SK-N-SH treated with all-trans-retinoic acid at 6 μM for 48 hours (cell line): ENCODE measurements at regions not wholly inside any gene's neighbourhood (a gene's known extent, or its start where the extent isn't known, plus 50 kb on each side); places are given as distances from the start of the nearest gene placed in this dataset.

Experiments
- ATAC-seq: fragments of 200-7000 bp; cut with Tn5 transposase; 3 replicates; pipeline ENCODE4 v1.9.1; 2020; ENCODE audit warnings: mild to moderate bottlenecking, moderate library complexity
- ARNTL ChIP-seq: fragments of 450-650 bp; formaldehyde crosslinking; IDR thresholded peaks from 2 replicates; pipeline ENCODE4 v1.5.0; 2020; ENCODE audit warnings: low read depth, mild to moderate bottlenecking, moderate library complexity, borderline replicate concordance
- BACH2 ChIP-seq: fragments of 250-450 bp; sonication (Bioruptor Pico); IDR thresholded peaks from 2 replicates; pipeline ENCODE4 v1.9.0; 2021; ENCODE audit warnings: mild to moderate bottlenecking, borderline replicate concordance
- CSDC2 ChIP-seq: fragments of 250-450 bp; sonication (Bioruptor Pico); IDR thresholded peaks from 2 replicates; pipeline ENCODE4 v1.5.0; 2020; ENCODE audit warnings: mild to moderate bottlenecking, moderate library complexity
- ESRRG ChIP-seq: fragments of 250-450 bp; sonication (Bioruptor Pico); IDR thresholded peaks from 2 replicates; pipeline ENCODE4 v1.6.1; 2021; ENCODE audit warnings: mild to moderate bottlenecking
- GLIS3 ChIP-seq: fragments of 250-450 bp; sonication (Bioruptor Pico); IDR thresholded peaks from 2 replicates; pipeline ENCODE4 v1.5.0; 2020; ENCODE audit warnings: mild to moderate bottlenecking, moderate library complexity
- ISL1 ChIP-seq: fragments of 250-450 bp; sonication (Bioruptor Pico); IDR thresholded peaks from 2 replicates; pipeline ENCODE4 v2.1.2; 2022; ENCODE audit warnings: mild to moderate bottlenecking, moderate library complexity
- OSR1 ChIP-seq: fragments of 250-450 bp; sonication (Bioruptor Pico); IDR thresholded peaks from 2 replicates; pipeline ENCODE4 v1.8.0; 2022; ENCODE audit warnings: moderate library complexity, mild to moderate bottlenecking, inconsistent platforms
- PATZ1 ChIP-seq: fragments of 250-450 bp; sonication (Bioruptor Pico); IDR thresholded peaks from 2 replicates; pipeline ENCODE4 v1.8.0; 2020; ENCODE audit warnings: mild to moderate bottlenecking, moderate library complexity, borderline replicate concordance
- POU6F1 ChIP-seq: fragments of 250-450 bp; sonication (Bioruptor Pico); IDR thresholded peaks from 2 replicates; pipeline ENCODE4 v1.8.0; 2021; ENCODE audit warnings: low read depth, mild to moderate bottlenecking, moderate library complexity, borderline replicate concordance
- PPARA ChIP-seq: fragments of 250-450 bp; sonication (Bioruptor Pico); IDR thresholded peaks from 2 replicates; pipeline ENCODE4 v1.5.0; 2020; ENCODE audit warnings: mild to moderate bottlenecking, borderline replicate concordance
- RARB ChIP-seq: fragments of 250-450 bp; sonication (Bioruptor Pico); IDR thresholded peaks from 2 replicates; pipeline ENCODE4 v1.8.0; 2021; ENCODE audit warnings: mild to moderate bottlenecking, moderate library complexity
- SNAI2 ChIP-seq: fragments of 250-450 bp; sonication (Bioruptor Pico); IDR thresholded peaks from 2 replicates; pipeline ENCODE4 v1.5.0; 2020; ENCODE audit warnings: mild to moderate bottlenecking, moderate library complexity
- TCF4 ChIP-seq: fragments of 250-450 bp; sonication (Bioruptor Pico); IDR thresholded peaks from 2 replicates; pipeline ENCODE4 v1.8.0; 2021; ENCODE audit warnings: mild to moderate bottlenecking, moderate library complexity, borderline replicate concordance
- TOX ChIP-seq: fragments of 250-450 bp; sonication (Bioruptor Pico); IDR thresholded peaks from 2 replicates; pipeline ENCODE4 v1.8.0; 2021; ENCODE audit warnings: mild to moderate bottlenecking, moderate library complexity, borderline replicate concordance
- TSHZ2 ChIP-seq: fragments of 250-450 bp; sonication (Bioruptor Pico); IDR thresholded peaks from 2 replicates; pipeline ENCODE4 v1.5.0; 2020; ENCODE audit warnings: mild to moderate bottlenecking, moderate library complexity
- ZC3H10 ChIP-seq: fragments of 250-450 bp; sonication (Bioruptor Pico); IDR thresholded peaks from 2 replicates; pipeline ENCODE4 v1.5.1; 2021; ENCODE audit warnings: mild to moderate bottlenecking, moderate library complexity
- ZFP3 ChIP-seq: fragments of 250-450 bp; sonication (Bioruptor Pico); IDR thresholded peaks from 2 replicates; pipeline ENCODE4 v1.5.0; 2020; ENCODE audit warnings: mild to moderate bottlenecking, moderate library complexity
- ZFP30 ChIP-seq: fragments of 450-650 bp; formaldehyde crosslinking; IDR thresholded peaks from 2 replicates; pipeline ENCODE4 v1.5.0; 2022; ENCODE audit warnings: mild to moderate bottlenecking, moderate library complexity
- ZNF70 ChIP-seq: fragments of 450-650 bp; formaldehyde crosslinking; IDR thresholded peaks from 2 replicates; pipeline ENCODE4 v1.5.0; 2020; ENCODE audit warnings: mild to moderate bottlenecking, moderate library complexity
- ZNF8 ChIP-seq: fragments of 450-650 bp; formaldehyde crosslinking; IDR thresholded peaks from 2 replicates; pipeline ENCODE4 v1.5.0; 2020; ENCODE audit warnings: mild to moderate bottlenecking, moderate library complexity
- TF ChIP-seq, protein P1 (sequence below): fragments of 250-450 bp; sonication (Bioruptor Pico); IDR thresholded peaks from 2 replicates; pipeline ENCODE4 v1.5.1; 2020; ENCODE audit warnings: low read depth, mild to moderate bottlenecking, moderate library complexity
- TF ChIP-seq, protein P2 (sequence below): fragments of 250-450 bp; sonication (Bioruptor Pico); IDR thresholded peaks from 2 replicates; pipeline ENCODE4 v1.5.1; 2021; ENCODE audit warnings: mild to moderate bottlenecking, moderate library complexity

DNA sequence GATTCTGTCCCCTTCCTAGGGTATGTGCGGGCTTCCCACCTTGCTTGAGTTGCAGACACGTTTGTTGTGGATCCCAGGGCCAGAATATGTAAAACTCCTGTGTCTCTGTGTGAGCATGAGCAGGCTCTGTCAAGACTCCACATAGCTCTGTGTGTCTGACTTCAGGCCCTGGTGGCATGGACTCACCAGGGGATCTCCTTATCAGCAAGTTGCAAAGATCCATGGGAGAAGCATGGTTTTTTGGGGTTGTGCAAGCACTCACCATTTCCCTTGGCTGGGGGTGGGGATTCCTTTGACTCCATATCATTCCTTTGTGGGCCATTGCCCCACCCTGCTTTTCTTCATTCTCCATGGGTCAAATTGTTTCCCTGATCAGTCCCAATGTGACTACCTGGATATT, 205.6 kb downstream of the TUSC1 start (continued):
- TF ChIP-seq POU6F1 (CRISPR knock-in tag) (no peak), CSDC2 (no peak), ZNF70 (no peak), ZNF8 (no peak)
- TF ChIP-seq, all 23 proteins: peak for 0

DNA sequence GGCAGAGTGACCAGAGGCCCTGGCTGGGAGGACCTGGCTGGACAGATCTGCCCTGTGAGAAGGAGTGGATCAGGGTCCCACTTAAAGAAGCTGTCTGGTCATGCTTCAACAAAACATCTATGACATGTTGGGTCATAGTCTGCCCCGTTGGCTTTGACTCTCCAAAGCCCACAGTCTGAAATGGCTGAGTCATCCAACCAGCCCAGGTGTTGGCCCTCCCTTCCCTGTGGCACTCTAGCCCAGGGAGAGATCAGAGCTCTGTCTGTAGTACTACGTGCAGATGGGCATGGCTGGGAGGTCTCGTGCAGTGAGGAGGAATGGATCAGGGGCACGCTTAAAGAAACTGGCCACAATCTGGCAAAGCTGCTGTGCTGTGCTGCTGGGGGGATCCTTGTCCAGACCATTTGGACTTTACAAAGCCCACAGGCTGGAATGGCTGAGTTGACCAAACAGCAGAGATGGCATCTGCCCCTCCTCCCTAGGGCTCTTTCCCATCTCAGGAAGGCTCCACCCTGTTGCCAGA, 206.1 kb downstream of the TUSC1 start:
- no peak for TF ChIP-seq ZNF70
- no peak for TF ChIP-seq ISL1 (CRISPR knock-in tag)
- no peak for TF ChIP-seq ARNTL (CRISPR knock-in tag)
- TF ChIP-seq TOX (CRISPR knock-in tag) = no peak
- no peak for TF ChIP-seq RARB
- TF ChIP-seq, protein P1, sequence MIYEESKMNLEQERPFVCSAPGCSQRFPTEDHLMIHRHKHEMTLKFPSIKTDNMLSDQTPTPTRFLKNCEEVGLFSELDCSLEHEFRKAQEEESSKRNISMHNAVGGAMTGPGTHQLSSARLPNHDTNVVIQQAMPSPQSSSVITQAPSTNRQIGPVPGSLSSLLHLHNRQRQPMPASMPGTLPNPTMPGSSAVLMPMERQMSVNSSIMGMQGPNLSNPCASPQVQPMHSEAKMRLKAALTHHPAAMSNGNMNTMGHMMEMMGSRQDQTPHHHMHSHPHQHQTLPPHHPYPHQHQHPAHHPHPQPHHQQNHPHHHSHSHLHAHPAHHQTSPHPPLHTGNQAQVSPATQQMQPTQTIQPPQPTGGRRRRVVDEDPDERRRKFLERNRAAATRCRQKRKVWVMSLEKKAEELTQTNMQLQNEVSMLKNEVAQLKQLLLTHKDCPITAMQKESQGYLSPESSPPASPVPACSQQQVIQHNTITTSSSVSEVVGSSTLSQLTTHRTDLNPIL (CRISPR knock-in tag) = no peak
- TF ChIP-seq ZFP30 (CRISPR knock-in tag) = no peak
- TF ChIP-seq, protein P2, sequence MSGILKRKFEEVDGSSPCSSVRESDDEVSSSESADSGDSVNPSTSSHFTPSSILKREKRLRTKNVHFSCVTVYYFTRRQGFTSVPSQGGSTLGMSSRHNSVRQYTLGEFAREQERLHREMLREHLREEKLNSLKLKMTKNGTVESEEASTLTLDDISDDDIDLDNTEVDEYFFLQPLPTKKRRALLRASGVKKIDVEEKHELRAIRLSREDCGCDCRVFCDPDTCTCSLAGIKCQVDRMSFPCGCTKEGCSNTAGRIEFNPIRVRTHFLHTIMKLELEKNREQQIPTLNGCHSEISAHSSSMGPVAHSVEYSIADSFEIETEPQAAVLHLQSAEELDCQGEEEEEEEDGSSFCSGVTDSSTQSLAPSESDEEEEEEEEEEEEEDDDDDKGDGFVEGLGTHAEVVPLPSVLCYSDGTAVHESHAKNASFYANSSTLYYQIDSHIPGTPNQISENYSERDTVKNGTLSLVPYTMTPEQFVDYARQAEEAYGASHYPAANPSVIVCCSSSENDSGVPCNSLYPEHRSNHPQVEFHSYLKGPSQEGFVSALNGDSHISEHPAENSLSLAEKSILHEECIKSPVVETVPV = no peak
- TF ChIP-seq PATZ1 (CRISPR knock-in tag) = no peak
- no peak for TF ChIP-seq OSR1 (CRISPR knock-in tag)
- TF ChIP-seq TCF4 (CRISPR knock-in tag) = no peak
- TF ChIP-seq BACH2 = no peak
- TF ChIP-seq PPARA (CRISPR knock-in tag) = no peak
- no peak for TF ChIP-seq ZNF8
- TF ChIP-seq GLIS3 (CRISPR knock-in tag) = no peak
- TF ChIP-seq ESRRG (CRISPR knock-in tag) = no peak
- TF ChIP-seq TSHZ2 (CRISPR knock-in tag) = no peak
- TF ChIP-seq POU6F1 (CRISPR knock-in tag) = no peak
- TF ChIP-seq SNAI2 (CRISPR knock-in tag) = no peak
- no peak for TF ChIP-seq ZC3H10 (CRISPR knock-in tag)

DNA sequence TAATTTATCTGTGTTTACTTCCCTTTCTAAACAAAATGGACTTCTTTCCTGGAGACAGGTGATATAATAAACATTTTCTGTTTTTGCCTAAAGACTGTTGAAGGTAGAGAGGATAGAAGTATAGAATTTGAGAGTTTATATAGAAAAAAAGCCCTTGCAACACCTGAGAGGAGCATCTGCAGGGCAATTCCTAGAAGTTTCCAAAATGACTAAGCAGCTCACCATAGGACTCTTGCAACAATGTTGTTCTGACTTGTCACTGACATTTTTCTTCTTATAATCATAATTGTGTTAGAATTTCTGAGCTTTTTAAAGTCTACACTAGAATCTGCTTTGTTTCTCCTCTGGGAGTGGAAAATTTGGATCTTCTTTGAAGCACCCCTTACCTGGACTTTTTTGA, 216.8 kb downstream of the TUSC1 start:
- no peak for ATAC-seq
- TF ChIP-seq ZNF70 (no peak), OSR1 (CRISPR knock-in tag) (no peak), SNAI2 (CRISPR knock-in tag) (no peak), PATZ1 (CRISPR knock-in tag) (no peak), RARB (no peak), ARNTL (CRISPR knock-in tag) (no peak), POU6F1 (CRISPR knock-in tag) (no peak), ZC3H10 (CRISPR knock-in tag) (no peak), ZFP3 (CRISPR knock-in tag) (no peak), ESRRG (CRISPR knock-in tag) (no peak)
- TF ChIP-seq, protein P2 = no peak

More for the DNA sequence above, 206.1 kb downstream of the TUSC1 start:
- ATAC-seq = no peak
